Neural cell (in vitro differentiated cells): ENCODE measurements at regions not wholly inside any gene's neighbourhood (a gene's known extent, or its start where the extent isn't known, plus 50 kb on each side); places are given as distances from the start of the nearest gene placed in this dataset.
"Not testable (repeated sequence)": the region's sequence is repeated elsewhere in the genome, so short reads cannot be mapped to it uniquely, and the experiment has no call there.

Experiments
- H2AFZ ChIP-seq: fragments of 200-600, 300-800 bp; sonication (generic), shearing (Covaris generic); 2 replicates; pipeline ENCODE4 v1.6.0; 2014; ENCODE audit warnings: low read depth, mild to moderate bottlenecking, antibody characterized with exemption, low read length, moderate library complexity
- H3F3A ChIP-seq: fragments of 200-600 bp; shearing (Covaris generic); 2 replicates; pipeline ENCODE4 v1.6.1; 2016; ENCODE audit warnings: mild to moderate bottlenecking, moderate library complexity, mixed read lengths, antibody characterized with exemption, low read length; ENCODE audit not compliant: insufficient read depth, poor library complexity, severe bottlenecking
- H3K27ac ChIP-seq: fragments of 200-600, 300-800 bp; sonication (generic), shearing (Covaris generic); 2 replicates; pipeline ENCODE4 v1.5.1; 2014; ENCODE audit warnings: mild to moderate bottlenecking, low read length, moderate library complexity
- H3K27me3 ChIP-seq: fragments of 300-800, 200-600 bp; sonication (generic), shearing (Covaris generic); 2 replicates; pipeline ENCODE4 v1.6.0; 2014; ENCODE audit warnings: mild to moderate bottlenecking, low read depth, low read length, moderate library complexity; ENCODE audit not compliant: insufficient read depth
- H3K36me3 ChIP-seq: fragments of 300-800, 200-600 bp; sonication (generic), shearing (Covaris generic); 2 replicates; pipeline ENCODE4 v1.5.1; 2014; ENCODE audit warnings: mild to moderate bottlenecking, antibody characterized with exemption, low read length, moderate library complexity; ENCODE audit not compliant: insufficient read depth
- H3K4me2 ChIP-seq: fragments of 300-800, 200-600 bp; sonication (generic), shearing (Covaris generic); 2 replicates; pipeline ENCODE4 v1.6.0; 2014; ENCODE audit warnings: mild to moderate bottlenecking, low read length
- H3K4me3 ChIP-seq: fragments of 300-800, 200-600 bp; sonication (generic), shearing (Covaris generic); 2 replicates; pipeline ENCODE4 v1.5.1; 2014; ENCODE audit warnings: mild to moderate bottlenecking, low read length, moderate library complexity
- H3K79me2 ChIP-seq: fragments of 200-600 bp; shearing (Covaris generic); replicated peaks from 2 replicates; pipeline ENCODE4 v1.6.0; 2014; ENCODE audit warnings: mild to moderate bottlenecking, low read length, moderate library complexity; ENCODE audit not compliant: insufficient read depth
- H3K9ac ChIP-seq: fragments of 300-800, 200-600 bp; sonication (generic), shearing (Covaris generic); 2 replicates; pipeline ENCODE4 v1.6.1; 2016; ENCODE audit warnings: mild to moderate bottlenecking, low read length, mixed read lengths
- H3K9me2 ChIP-seq: fragments of 200-600 bp; shearing (Covaris generic); 2 replicates; pipeline ENCODE4 v1.6.1; 2016; ENCODE audit warnings: mild to moderate bottlenecking, low read length, mixed read lengths; ENCODE audit not compliant: insufficient read depth
- H3K9me3 ChIP-seq: fragments of 200-600, 300-800 bp; sonication (generic), shearing (Covaris generic); 2 replicates; pipeline ENCODE4 v1.6.1; 2016; ENCODE audit warnings: mild to moderate bottlenecking, mixed run types, low read length, moderate library complexity, mixed read lengths
- H4K20me1 ChIP-seq: fragments of 200-600 bp; shearing (Covaris generic); 2 replicates; pipeline ENCODE4 v1.6.1; 2016; ENCODE audit warnings: mild to moderate bottlenecking, mixed run types; ENCODE audit not compliant: insufficient read depth

GRCh38 chr21:9003909-9004814 is 1517.2 kb upstream of the TPTE start:
- H3K4me2 ChIP-seq, H2AFZ ChIP-seq, H3F3A ChIP-seq, H4K20me1 ChIP-seq, H3K27ac ChIP-seq, H3K4me3 ChIP-seq, H3K27me3 ChIP-seq, H3K9me2 ChIP-seq, H3K36me3 ChIP-seq, H3K9ac ChIP-seq, H3K79me2 ChIP-seq: not testable (repeated sequence)
- H3K9me3 ChIP-seq, result peaks cover 13% of the 10 kb centered on the region

DNA sequence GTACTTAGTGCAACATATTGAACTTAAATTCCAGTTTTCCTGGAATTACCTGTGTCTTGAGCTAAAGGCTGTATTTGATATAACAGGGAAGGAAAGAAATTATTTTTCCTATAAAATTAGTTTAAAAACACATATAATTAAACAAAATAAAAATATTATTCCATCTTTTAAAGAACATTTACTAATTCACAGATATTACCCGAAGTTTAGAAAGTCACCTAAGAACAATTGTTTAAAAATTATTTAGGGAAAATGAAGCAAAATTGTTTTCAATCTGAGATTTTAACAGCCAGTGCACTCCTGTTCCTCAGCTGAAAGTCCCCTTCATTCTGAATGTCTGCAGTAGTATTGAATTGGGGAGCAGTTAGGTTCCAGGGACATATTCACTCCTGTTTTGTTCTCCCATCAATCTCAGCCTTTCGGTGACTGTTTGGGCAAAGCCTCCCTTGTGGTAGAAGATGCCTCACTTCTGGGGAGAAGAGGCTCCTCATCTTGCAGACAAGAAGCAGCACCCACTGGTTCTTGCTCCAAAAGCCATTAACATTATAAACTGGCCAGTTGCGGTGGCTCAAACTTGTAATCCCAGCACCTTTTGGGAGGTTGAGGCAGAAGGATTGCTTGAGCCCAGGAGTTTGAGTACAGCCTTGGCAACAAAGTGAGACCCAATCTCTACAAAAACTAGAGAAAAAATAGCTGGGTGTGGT is 1516.4 kb upstream of the TPTE start:
- H3K4me2 ChIP-seq, H3F3A ChIP-seq, H3K9ac ChIP-seq, H3K36me3 ChIP-seq, H2AFZ ChIP-seq, H3K9me2 ChIP-seq, H3K4me3 ChIP-seq, H3K27me3 ChIP-seq, H3K79me2 ChIP-seq, H3K27ac ChIP-seq, H4K20me1 ChIP-seq: not testable (repeated sequence)
- H3K9me3 ChIP-seq, result peaks cover 14% of the 10 kb centered on the region

GRCh38 chr21:9005671-9006070 is 1515.7 kb upstream of the TPTE start:
- not testable (repeated sequence) for H3K9me2 ChIP-seq, H2AFZ ChIP-seq, H4K20me1 ChIP-seq, H3K27me3 ChIP-seq, H3K79me2 ChIP-seq, H3K36me3 ChIP-seq, H3K4me2 ChIP-seq, H3F3A ChIP-seq, H3K4me3 ChIP-seq, H3K27ac ChIP-seq, H3K9ac ChIP-seq
- peaks cover 14% of the 10 kb centered on the region for H3K9me3 ChIP-seq

DNA sequence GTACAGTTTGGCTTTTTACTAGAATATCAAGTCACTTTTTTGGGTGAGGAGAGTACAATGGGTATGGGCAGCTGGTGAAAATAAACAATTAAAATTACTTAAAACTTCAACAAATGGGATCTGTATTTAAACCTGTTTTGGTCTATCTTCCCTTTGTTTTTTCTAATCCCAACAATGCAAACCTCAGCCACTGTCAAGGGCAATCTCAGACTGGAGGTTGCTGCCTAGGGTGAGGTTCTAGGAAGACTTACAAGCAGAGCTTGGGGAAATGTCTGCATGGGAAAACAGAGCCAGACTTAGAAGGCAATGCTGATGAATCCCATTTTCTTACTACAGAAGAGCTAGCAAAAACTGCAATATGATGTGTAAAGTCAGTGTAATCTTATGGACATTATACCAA is 1515.3 kb upstream of the TPTE start:
- H3F3A ChIP-seq, H3K27ac ChIP-seq, H3K9me2 ChIP-seq, H3K9ac ChIP-seq, H2AFZ ChIP-seq, H3K36me3 ChIP-seq, H3K4me2 ChIP-seq, H3K79me2 ChIP-seq, H4K20me1 ChIP-seq, H3K4me3 ChIP-seq, H3K27me3 ChIP-seq: not testable (repeated sequence)
- peaks cover 16% of the 10 kb centered on the region for H3K9me3 ChIP-seq

DNA sequence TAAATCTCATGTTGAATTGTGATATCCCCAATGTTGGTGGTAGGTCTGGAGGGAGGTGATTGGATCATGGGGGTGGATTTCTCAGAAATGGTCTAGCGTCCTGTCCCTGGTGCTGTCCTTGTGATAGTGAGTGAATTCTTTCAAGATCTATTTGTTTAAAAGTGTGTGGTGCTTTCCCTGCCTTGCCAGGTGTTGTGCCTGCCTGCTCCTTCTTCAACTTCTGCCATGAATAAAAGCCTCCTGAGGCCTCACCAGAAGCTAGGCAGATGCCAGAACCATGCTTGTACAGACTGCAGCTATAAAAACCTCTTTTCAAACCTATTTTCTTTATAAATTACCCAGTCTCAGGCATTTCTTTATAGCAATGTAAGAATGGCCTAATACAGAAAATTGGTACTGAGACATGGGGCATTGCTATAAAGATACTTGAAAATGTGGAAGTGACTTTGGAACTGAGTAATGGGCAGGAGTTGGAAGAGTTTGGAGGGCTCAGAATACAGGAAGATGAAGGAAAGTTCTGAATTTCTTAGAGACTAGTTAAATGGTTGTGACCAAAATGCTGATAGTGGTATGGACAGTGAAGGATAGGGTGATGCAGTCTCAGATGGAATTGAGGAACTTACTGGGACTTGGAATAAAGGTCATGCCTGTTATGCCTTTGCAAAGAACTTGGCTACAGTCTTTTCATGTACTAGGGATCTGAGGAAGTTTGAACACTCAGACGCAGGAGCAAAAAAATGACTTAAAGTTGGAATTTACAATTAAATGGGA is 1514.6 kb upstream of the TPTE start:
- not testable (repeated sequence) for H3K27me3 ChIP-seq, H3K9ac ChIP-seq, H4K20me1 ChIP-seq, H3K9me2 ChIP-seq, H3K4me3 ChIP-seq, H3K27ac ChIP-seq, H3K79me2 ChIP-seq, H3K36me3 ChIP-seq, H3F3A ChIP-seq, H2AFZ ChIP-seq, H3K4me2 ChIP-seq
- H3K9me3 ChIP-seq, result peaks cover 20% of the 10 kb centered on the region
